GM18870 (cell line): ENCODE measurements at regions not wholly inside any gene's neighbourhood (a gene's known extent, or its start where the extent isn't known, plus 50 kb on each side); places are given as distances from the start of the nearest gene placed in this dataset.
"Not testable (repeated sequence)": the region's sequence is repeated elsewhere in the genome, so short reads cannot be mapped to it uniquely, and the experiment has no call there.

Experiments used
- ATAC-seq: cut with Tn5 transposase; IDR thresholded peaks from one replicate; pipeline ENCODE4 v1.9.1; 2021; ENCODE audit warnings: moderate library complexity; ENCODE audit not compliant: unreplicated experiment

DNA sequence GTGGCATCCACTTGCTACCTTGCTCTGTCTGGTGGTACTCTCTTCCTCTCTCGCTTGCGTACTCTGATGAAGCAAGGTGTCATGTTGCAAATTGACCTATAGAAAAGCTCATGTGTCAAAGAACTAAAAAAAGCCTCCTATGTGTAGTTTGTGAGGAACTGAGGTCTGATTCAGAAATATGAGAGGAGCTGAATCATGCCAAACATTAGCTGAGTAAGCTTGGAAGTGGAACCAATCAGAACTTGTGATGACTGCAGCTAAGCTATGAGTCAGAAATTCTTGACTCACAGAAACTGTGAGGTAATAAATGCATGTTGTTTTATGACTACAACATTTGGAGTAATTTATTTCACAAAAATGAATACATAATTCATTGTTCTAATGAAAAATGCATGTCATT, 2138.8 kb downstream of the PCDH7 start:
- ATAC-seq = no peak

DNA sequence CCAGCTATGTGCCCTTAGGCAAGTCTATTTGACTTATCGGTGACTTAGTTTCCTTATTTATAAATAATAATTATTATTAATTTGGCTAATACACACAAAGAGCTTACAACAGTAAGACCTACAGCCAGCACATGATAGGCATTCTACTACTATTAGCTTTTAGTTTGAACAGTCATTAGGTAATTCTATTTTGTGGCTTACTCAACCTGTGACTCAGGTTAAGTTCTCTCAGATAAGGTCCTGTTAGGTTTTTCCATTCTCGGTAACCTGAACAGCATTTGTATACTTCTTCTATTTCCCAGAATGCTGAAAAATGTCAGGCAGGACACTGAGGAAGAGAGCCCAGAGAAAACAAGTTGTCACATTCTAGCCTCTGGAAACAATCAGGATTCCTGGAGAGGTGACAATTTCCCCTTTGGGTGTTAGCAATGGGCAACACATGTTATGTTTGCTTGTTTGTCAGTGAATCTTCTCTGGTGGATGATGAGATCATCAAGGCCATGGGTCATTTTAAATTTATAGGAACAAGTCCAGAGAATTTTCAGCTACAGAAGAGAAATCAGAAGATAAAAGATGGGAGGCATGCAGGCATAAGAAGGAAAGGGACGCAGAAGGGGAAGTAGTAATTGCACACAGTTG, 2144.7 kb downstream of the PCDH7 start:
- ATAC-seq = no peak

DNA sequence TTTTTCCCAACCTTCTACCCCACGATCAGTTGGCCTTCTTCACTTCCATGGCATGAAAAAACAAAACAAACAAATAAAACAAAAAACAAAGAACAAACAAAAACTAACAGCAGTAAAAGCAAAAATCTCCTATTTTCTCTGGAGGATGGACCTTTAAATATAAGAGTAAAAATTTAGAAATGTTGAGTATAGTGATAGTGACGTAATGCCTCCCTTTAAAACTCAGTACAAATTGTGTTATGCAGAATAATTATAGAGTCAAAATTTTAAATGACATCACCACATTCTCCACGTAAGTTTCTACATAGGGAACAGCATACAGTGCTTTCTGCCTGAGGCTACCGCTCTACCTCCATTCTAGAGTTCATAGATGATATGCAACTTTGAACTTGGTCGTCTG, 2156.4 kb downstream of the PCDH7 start:
- ATAC-seq = no peak

DNA sequence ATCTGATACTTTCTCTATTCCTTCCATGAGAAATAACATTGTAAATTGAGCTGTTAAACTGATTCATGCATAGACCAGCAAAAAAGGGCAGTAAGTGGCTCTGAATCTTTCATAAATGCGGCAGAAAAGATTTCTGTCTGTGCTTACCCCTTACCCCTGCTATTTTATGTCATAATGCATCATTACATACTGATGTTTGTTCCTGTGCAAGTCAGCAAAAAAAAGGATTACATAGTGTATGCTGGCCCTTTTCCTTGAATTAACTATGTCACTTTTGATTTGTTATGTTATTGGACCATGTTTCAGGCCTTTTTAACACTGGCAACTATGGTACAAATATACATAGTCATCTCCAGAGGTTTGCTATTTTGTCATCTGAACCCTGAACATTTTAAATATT, 2159.7 kb downstream of the PCDH7 start:
- no peak for ATAC-seq

DNA sequence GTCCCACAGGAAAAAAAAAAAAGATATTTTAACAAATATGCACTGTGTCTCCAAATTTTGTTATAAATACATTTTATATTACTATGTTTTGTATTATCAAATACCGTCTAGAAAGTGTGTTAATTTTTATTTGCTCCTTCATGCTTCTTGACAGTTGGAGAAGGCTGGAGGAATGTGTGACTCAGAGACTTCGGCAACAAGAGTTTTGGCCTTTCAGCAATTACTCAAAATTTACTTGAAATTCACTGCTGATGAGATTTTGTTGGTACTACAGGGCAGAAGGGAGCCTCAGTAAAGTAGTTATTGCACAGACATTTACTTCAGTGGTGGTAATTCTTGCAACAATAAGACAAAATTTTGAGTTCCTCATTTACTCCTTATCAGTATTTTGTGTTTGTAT, 2164.0 kb downstream of the PCDH7 start:
- no peak for ATAC-seq

DNA sequence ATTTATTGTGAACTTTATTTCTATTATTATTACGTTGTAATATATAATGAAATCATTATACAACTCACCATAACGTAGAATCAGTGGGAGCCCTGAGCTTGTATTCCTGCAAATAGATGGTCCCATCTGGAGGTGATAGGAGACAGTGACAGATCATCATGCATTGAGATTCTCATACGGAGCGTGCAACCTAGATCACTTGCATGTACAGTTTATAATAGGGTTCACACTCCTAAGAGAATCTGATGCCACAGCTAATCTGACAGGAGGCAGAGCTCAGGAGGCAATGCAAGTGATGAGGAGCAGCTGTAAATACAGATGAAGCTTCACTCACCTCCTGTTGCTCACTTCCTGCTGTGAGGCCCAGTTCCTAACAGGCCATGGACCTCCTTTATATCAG, 2170.2 kb downstream of the PCDH7 start:
- no peak for ATAC-seq

DNA sequence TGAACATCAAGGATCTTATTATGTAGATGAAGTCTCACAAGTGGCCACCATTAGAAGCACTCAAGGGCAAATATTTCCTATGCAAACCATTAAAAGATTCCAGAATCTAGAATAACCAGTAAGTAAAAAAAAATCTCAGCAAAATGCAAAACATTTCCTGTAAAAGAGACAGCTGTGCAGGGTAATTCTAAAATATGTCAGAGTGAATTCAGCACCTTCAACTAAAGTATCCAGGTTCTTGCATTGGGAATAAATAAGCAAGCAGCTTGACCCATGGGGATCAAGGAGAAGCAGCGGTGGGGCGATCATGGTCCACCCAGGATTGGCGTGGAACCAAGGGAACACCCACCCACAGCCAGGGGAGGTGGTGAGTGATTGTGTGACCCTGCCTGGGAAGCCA, 2188.9 kb downstream of the PCDH7 start:
- ATAC-seq = no peak

DNA sequence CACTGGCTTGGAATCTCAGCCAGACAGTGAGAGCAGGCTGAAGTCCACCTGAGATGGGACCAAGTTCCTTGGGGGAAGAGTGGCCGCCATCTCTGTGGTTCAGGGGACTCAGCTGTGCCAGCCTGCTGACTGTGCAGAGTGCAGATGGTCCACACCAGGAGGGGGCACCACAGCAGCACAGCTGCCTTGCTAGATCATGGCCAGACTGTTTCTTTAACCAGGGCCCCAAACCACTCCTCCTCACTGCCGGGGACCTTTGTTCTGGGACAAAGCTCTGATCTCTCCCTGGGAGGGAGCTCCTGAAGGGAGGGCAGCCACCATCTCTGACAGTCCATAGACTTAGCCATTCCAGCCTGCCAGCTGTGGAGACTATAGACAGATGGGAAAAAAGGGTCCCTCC, 2189.6 kb downstream of the PCDH7 start:
- no peak for ATAC-seq

DNA sequence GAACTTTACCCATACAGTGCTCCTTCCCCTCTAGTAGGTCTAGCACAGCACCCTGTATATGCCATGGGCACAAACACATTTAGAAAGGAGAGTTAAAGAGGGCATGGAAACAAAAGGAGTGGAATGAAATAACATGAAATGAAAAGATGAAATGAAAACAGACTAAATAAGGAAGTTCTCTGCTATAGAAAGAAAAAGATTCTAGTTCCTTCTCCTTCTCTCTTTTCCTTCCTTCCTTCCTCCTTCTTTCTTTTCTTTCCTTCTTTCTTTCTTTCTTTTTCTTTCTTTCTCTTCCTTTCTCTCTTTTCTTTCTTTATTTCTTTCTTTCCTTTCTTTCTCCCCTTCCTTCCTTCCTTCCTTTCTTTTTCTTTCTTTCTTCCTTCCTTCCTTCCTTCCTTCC, 2197.4 kb downstream of the PCDH7 start:
- no peak for ATAC-seq

DNA sequence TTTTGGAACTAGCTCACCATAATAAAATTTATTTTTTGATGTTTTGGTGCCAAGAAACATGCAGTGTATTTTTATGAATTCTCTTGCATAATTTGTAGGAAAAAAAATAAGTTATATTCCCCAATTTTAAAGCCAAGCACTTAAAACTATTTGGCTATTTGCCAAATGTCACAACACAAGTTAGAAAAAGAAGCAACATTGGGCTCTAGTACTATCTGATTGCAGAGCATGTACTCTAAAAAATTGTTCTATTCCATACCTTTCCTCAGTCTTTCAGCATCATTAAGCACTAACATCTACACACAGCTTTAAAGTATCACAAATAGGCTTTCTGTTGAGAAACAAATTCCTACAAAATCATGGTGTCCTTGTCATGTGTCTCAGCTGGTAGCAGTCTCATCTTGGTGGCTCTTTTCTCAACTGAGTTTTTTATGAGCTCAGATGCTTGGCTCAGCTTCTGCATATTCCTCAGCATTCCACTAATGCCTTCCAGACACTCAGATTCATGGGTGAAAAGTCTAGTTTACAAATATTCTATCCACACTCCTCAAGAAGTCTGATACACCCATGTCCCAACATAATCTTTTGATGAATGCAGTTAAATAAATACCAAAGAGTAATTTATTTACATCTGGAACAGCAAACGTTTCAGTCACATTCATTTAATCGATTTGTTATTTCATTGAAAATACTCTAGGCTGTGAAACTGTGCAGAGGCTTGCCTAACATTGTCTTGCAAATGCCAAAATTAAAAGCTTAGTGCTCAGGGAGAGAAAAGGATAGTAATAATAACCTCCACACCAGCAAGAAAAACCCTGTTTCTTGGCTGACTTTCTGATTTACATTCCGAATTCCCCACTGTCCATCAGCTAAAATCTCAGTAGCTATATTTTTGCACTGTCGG, 2209.9 kb downstream of the PCDH7 start:
- no peak for ATAC-seq

DNA sequence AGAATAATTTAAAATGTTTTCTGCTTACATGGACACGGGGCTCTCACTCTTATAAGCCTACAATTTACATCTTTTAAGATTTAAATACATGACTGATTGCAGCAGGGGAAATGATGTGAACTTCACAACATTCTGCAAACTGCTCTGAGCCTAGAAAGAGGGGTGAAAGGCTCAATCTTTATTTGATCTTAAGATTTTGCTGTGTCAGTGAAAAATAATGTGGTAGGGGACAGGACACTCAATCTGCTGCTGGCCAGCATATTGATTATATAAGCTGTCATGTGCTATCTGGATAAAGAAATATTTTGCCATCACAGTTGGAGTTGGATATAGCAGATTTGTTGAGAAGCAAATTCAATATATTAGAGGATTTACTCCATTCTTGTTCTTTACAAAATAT, 2210.5 kb downstream of the PCDH7 start:
- no peak for ATAC-seq

DNA sequence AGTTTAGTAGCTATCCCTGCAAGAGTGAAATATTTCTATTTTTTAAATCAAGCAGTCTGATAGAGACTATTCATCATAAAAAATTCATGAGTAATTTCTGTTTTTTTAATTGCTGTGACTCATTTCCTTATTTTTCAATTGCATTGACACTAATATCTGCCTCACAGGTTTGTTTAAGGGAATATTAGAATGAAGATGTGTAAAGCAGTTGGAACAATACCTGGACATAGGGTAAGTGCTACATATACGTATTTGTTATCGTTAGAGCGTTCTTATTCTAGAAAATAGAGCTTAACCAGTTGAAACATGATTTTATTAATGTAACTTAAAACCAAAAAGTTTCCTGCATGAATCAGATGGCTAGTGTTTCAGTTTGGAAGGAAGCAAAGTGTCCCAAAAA, 2211.3 kb downstream of the PCDH7 start:
- no peak for ATAC-seq

DNA sequence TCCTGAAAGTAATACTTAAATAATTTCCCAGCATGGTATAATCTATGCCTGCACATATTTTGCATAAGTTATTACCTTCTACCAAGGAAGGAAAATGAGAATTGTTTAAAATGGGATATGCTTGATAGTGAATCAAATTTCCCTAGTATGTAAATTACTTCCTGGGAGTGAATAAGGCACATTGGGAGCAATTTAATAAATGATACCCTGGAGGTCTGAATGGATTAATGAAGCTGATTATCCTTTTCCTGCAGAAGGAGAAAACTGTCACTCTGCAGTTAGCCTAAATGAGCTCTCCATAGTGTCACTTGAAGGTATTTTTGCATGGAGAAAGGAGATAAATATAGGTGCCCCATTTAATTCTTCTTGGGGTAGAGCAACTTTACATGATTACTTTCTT, 2212.0 kb downstream of the PCDH7 start:
- ATAC-seq = no peak

DNA sequence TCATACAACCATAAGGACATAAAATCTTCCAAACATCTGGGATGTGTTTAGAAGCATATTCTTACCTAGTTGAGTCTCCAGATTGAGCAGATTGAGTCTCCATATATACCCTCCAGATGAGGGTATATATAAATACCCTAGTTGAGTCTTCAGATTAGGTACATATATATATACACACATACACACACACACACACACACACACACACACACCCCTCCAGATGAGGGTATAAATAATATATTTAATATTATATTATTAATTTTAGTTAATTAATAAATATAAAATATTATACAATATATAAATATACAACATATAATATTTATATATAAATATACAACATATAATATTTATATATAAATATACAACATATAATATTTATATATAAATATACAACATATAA, 2219.1 kb downstream of the PCDH7 start:
- not testable (repeated sequence) for ATAC-seq

DNA sequence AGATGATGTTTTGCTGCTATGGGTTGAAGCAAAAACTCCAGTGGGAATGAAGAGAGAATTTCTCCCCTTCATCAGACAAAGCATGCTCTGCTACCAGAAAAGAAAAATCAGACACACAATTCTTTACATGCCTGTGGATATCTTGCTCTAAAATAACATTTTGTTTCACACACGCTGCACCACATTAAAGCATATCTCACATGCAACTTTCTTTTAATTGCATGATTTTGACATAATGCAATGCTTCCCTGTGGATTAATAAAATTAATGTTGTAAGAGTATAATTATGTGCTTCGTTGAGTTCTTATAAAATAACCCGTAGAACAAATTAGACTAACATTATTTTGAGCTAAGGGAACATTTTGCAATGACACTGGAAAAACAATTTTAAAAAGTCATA, 2230.7 kb downstream of the PCDH7 start:
- no peak for ATAC-seq

DNA sequence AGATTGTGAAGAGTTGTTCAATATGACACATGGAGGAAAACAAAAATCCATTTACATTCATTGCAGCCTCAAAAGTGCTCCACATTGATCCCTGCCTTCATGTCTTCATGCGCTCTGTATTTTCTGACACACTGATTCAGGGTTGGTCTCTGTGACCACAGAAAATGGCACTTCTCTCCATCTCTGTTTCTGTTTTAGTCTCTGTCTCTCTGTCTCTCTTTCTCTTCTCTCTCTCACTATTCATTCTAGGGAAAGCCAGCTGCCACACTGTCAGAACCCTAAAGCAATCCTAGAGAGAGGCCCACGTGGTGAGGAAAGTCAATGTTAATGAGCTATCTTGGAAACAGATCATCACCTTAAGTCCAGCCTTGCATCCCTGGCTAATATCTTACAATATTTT, 2238.4 kb downstream of the PCDH7 start:
- ATAC-seq = no peak

DNA sequence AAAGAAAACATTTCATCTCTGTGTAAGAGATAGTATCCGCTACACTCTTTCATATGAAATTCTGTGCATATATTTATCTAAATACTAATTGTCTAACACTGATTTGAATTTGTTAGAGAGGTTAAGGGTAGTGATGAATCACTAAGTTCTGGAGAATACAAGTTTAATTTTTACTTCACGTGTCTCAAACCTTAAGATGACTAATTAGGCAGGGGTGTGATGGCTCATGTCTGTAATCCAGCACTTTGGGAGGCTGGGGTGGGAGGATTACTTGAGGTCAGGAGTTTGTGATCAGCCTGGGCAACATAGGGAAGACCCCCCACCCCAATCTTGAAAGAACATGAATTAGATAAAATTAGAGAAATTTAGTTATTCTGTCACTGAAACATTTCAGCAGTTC, 2241.9 kb downstream of the PCDH7 start:
- no peak for ATAC-seq

DNA sequence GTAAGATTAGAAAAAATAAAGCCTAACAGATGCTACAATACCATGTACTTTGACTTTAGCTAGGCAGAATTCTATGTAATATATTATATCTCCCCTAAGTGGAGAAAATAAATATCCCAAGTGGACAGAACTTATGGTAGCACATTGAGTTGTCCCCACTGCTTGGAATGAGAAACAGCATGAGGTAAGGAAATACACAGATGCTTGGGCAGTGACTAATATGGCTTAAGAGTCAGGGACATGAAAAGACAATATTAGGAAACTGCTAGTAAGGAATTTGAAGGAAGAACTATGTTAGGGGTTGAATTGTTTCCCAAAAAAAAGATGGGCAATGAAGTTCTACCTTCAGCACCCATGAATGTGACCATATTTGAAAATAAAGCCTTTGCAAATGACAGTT, 2265.1 kb downstream of the PCDH7 start:
- ATAC-seq = no peak

DNA sequence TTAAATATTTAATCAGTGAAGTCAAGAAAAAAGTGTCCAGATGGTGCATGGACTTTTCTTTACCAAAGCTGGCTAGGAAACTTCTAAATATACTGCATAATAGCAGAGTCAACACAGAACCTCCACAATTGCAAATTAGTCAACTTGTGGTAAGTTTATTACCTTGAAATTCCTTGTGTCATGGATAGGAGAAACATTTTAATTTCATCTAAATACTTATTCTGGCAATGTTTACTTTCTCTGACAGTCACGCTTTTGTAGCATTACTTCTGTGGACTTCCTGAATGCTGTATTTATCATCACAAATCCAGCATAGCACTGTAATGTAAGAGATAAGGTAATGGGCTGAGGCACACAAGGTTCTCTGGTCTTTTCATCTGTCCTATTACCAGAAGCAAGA, 2266.1 kb downstream of the PCDH7 start:
- no peak for ATAC-seq

DNA sequence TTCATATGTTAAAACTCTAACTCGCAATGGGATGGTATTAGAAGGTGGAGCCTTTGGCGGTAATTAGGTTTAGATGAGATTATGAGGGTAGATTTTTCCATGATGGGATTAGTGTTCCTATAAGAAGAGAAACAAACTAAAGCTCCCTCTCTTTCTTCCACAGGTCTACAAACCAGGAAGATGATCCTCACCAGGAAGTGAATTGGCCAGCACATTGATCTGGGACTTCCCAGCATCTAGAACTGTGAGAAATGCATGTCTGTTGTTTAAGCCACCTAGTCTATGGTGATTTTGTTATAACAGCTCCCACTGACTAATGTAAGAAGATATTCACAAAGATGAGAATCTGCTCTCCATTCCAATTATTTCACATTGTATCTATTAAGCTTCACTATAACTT, 2266.9 kb downstream of the PCDH7 start:
- no peak for ATAC-seq

DNA sequence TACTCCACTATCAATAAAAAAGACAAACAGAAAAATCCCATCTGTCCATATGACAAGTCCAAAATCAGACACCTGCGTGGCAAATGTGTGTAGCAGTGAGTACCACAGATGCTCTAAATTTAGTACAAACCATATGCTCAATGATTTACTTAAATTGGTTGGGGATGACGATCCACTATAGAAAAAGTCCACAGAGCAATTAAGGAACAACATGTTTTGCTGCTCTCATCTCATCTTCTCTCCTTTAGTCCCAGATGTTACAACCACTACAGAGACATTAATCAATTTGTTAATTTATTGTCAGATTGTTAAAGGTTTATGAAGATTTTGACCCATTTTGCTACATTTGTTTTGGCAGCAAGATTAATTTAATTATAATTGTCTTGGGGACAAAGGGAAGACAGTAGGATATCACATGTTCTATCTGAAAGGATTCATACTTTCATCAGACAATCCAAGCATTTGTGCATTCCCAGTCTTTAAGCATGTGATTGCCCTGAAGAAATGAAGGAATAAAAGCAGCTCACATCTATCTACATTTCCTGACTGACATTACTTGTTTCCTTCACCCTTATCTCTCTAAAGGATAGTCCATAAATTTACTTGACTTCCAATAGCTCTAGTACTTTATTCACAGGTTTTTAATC, 2268.1 kb downstream of the PCDH7 start:
- no peak for ATAC-seq

DNA sequence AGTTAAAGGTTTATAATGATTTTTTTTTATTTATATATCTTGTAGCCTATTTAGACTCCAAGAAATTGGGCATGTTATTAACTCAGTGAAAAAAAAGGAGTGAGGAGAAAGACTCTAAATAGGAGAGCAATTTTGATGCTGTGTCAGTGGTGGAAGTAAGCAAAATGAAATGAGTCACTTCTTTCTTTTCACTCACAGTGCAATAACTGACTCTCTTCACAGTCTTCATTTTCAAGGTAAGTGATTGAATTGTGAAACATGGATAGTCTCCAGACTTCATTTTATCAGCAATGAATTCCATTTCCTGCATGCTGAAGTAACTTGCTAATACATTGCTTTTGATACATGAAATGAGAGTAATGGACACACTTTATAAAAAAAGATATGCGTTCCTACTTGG, 2271.5 kb downstream of the PCDH7 start:
- no peak for ATAC-seq
